ENCODE measurements at regions not wholly inside any gene's neighbourhood (a gene's known extent, or its start where the extent isn't known, plus 50 kb on each side); places are given as distances from the start of the nearest gene placed in this dataset.

GRCh38 chr15:62823561-62823960 is 219.0 kb upstream of the TPM1 start:
- no peaks in the 10 kb centered on the region for H3K36me3 Mint-ChIP-seq (ENCODE audit: unreplicated experiment)
- peaks cover 5% of the 10 kb centered on the region for H3K4me1 Mint-ChIP-seq (ENCODE audit: low read depth, unreplicated experiment)
- DNase-seq: no peak
- H3K9me3 Mint-ChIP-seq (ENCODE audit: unreplicated experiment): no peaks in the 10 kb centered on the region
- TF ChIP-seq, protein P1, sequence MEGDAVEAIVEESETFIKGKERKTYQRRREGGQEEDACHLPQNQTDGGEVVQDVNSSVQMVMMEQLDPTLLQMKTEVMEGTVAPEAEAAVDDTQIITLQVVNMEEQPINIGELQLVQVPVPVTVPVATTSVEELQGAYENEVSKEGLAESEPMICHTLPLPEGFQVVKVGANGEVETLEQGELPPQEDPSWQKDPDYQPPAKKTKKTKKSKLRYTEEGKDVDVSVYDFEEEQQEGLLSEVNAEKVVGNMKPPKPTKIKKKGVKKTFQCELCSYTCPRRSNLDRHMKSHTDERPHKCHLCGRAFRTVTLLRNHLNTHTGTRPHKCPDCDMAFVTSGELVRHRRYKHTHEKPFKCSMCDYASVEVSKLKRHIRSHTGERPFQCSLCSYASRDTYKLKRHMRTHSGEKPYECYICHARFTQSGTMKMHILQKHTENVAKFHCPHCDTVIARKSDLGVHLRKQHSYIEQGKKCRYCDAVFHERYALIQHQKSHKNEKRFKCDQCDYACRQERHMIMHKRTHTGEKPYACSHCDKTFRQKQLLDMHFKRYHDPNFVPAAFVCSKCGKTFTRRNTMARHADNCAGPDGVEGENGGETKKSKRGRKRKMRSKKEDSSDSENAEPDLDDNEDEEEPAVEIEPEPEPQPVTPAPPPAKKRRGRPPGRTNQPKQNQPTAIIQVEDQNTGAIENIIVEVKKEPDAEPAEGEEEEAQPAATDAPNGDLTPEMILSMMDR (IDR thresholded peaks at IDR 0.05; ENCODE audit: partially characterized antibody, unreplicated experiment): no peak
- H3K4me3 Mint-ChIP-seq (ENCODE audit: unreplicated experiment): no peak overlapping the region
- no peaks in the 10 kb centered on the region for H3K27me3 Mint-ChIP-seq (ENCODE audit: unreplicated experiment)
- no peak overlapping the region for H3K27ac Mint-ChIP-seq (ENCODE audit: unreplicated experiment)

DNA sequence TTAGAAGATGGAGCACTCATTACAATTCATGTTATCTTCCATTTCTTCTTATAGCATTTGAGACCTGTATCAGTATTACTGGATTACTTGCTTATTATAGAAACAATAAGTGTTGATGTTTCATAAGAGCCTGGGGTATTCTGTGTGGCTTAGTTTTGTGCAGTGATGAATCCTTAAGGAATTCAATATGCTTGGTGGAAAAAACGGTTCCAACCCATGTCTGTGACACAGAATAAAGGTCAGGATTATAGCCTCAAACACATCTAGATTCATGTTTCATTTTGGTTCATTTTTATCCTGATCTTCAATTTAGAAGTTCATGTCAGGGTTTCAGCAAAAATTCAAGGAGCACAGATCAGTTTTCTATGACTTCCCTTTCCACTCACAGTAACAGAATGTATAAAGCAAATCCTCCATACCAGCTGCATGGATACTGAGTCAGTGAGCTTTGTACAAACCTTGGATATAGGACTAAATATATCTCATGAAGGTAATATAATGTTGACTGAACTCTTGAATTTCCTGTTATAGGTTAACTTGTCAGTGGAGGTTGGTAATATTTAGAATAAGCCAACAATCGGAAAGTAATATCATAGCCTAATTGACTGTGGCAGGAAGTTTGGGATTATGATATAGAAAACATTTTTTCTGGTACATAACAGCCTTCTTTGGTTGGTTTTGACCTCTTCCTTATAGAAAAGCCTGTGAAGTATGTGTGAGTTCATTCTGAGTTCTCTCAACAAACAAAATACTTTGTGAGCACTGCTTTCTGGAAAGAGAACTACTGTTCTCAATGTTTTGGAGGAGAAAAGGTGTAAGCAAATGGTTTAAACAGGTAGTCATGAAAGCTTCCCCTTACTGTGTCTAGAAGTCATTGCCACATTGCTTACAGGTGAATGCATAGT is 218.2 kb upstream of the TPM1 start:
- peaks cover 5% of the 10 kb centered on the region for H3K4me1 Mint-ChIP-seq (ENCODE audit: low read depth, unreplicated experiment)
- TF ChIP-seq, protein P1 (IDR thresholded peaks at IDR 0.05; ENCODE audit: partially characterized antibody, unreplicated experiment): no peak
- H3K36me3 Mint-ChIP-seq (ENCODE audit: unreplicated experiment): no peaks in the 10 kb centered on the region
- H3K27me3 Mint-ChIP-seq (ENCODE audit: unreplicated experiment): no peaks in the 10 kb centered on the region
- no peak overlapping the region for H3K4me3 Mint-ChIP-seq (ENCODE audit: unreplicated experiment)
- H3K9me3 Mint-ChIP-seq (ENCODE audit: unreplicated experiment): no peaks in the 10 kb centered on the region
- no peak overlapping the region for H3K27ac Mint-ChIP-seq (ENCODE audit: unreplicated experiment)
- no peak for DNase-seq

DNA sequence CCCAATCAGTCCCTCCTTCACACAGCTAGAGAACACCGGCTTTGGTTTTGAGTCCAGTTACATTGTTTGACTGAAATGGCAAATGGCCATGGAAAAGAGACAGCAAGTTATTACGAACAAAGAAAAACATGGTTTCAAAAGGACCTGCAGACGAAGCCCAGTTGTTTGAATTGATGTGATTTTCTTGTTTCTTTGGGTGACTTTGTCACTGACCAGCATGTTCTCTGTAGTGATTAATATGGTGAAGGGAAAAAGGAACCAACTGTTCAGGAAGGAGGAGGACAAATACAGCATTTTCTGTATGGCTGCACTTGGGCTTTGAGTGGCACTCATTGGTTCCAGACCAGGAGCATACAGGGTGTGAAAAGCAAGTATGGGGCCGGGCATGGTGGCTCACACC is 217.4 kb upstream of the TPM1 start:
- no peaks in the 10 kb centered on the region for H3K9me3 Mint-ChIP-seq (ENCODE audit: unreplicated experiment)
- no peak overlapping the region for H3K27ac Mint-ChIP-seq (ENCODE audit: unreplicated experiment)
- H3K27me3 Mint-ChIP-seq (ENCODE audit: unreplicated experiment): no peaks in the 10 kb centered on the region
- no peaks in the 10 kb centered on the region for H3K4me1 Mint-ChIP-seq (ENCODE audit: low read depth, unreplicated experiment)
- no peak overlapping the region for H3K4me3 Mint-ChIP-seq (ENCODE audit: unreplicated experiment)
- H3K36me3 Mint-ChIP-seq (ENCODE audit: unreplicated experiment): no peaks in the 10 kb centered on the region
- TF ChIP-seq, protein P1 (IDR thresholded peaks at IDR 0.05; ENCODE audit: partially characterized antibody, unreplicated experiment): no peak
- DNase-seq: no peak

- no peak for DNase-seq
- no peaks in the 10 kb centered on the region for H3K36me3 Mint-ChIP-seq (ENCODE audit: unreplicated experiment)
Observed at GRCh38 chr15:62826561-62826960, 216.0 kb upstream of the TPM1 start.

DNA sequence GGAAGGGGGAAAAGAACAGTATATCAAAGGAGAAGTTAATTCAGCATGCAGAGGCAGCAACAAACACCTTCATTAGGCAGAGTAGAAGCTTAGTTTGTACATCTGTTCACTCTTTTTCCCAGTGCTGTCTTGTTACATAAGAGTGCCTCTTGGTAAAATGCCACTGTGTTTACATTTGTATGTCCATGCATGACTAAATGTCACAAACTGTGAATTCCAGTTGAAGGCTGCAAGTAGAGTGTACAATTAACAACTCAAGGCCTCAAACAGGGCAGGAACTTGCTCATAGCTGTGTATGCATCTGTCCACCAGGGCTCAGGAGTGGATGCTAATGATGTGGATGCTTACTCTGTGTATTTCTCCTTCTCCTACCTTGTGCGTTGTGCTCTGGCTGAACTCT is 214.2 kb upstream of the TPM1 start:
- Mint-ChIP-seq H3K27me3 (ENCODE audit: unreplicated experiment) (peaks cover 1% of the 10 kb centered on the region), H3K4me3 (ENCODE audit: unreplicated experiment) (no peak overlapping the region), H3K9me3 (ENCODE audit: unreplicated experiment) (no peaks in the 10 kb centered on the region), H3K36me3 (ENCODE audit: unreplicated experiment) (no peaks in the 10 kb centered on the region), H3K4me1 (ENCODE audit: low read depth, unreplicated experiment) (no peaks in the 10 kb centered on the region), H3K27ac (ENCODE audit: unreplicated experiment) (no peak overlapping the region)
- no peak for DNase-seq
- TF ChIP-seq, protein P1 (IDR thresholded peaks at IDR 0.05; ENCODE audit: partially characterized antibody, unreplicated experiment): no peak

More at GRCh38 chr15:62826561-62826960, 216.0 kb upstream of the TPM1 start:
- H3K4me1 Mint-ChIP-seq (ENCODE audit: low read depth, unreplicated experiment): no peaks in the 10 kb centered on the region
- no peak overlapping the region for H3K4me3 Mint-ChIP-seq (ENCODE audit: unreplicated experiment)
- TF ChIP-seq, protein P1 (IDR thresholded peaks at IDR 0.05; ENCODE audit: partially characterized antibody, unreplicated experiment): no peak
- peaks cover 1% of the 10 kb centered on the region for H3K27me3 Mint-ChIP-seq (ENCODE audit: unreplicated experiment)
- H3K27ac Mint-ChIP-seq (ENCODE audit: unreplicated experiment): no peak overlapping the region
- H3K9me3 Mint-ChIP-seq (ENCODE audit: unreplicated experiment): no peaks in the 10 kb centered on the region

All from glutamatergic neuron (in vitro differentiated cells).